NCI-H1417 treated with DMSO at 0.1 percent for 48 hours (cell line): ENCODE measurements at regions not wholly inside any gene's neighbourhood (a gene's known extent, or its start where the extent isn't known, plus 50 kb on each side); places are given as distances from the start of the nearest gene placed in this dataset.
"Not testable (repeated sequence)": the region's sequence is repeated elsewhere in the genome, so short reads cannot be mapped to it uniquely, and the experiment has no call there.

Experiments used
- DNase-seq: peaks from one replicate; lab custom pipeline; 2025; lab: John Stamatoyannopoulos, UW

DNA sequence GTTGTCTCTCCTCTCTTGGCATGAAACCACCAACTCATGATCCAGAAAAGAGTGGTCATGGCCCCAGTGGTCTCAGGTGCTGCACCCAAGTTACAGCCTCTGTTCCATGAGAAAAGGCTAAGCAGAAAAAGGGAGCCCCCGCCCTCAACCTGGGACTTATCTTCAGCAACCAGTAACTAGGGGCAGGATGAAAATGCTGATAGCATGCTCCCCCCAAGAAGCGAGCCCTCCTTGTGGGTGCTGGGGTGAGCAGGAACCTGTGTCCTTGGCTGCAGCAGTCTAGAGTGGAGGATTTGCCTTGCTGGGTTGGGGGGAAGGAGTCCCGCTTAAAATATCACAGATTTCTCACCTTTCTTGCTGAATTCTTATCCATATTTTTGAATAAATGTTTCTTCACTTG lies 490.0 kb downstream of the SUCLG1 start:
- no peak for DNase-seq

DNA sequence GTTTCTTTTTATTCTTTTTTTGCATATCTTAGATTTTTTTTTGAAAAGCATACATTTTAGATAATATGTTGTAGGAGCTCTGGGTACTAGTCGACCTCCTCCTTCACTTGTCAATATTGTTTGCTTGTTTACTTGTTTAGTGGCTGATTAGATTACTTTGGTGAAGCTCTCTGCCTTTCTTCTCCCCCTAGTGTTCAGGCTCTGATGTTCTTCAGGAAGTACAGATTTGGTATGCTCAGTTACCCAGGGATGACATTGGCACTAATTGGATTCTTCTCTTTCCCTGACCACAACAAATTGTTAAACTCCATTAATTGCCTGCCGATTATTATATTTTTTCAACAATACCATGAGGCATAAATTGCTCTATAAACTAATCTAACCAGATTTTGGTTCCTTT lies 491.2 kb downstream of the SUCLG1 start:
- DNase-seq = no peak

DNA sequence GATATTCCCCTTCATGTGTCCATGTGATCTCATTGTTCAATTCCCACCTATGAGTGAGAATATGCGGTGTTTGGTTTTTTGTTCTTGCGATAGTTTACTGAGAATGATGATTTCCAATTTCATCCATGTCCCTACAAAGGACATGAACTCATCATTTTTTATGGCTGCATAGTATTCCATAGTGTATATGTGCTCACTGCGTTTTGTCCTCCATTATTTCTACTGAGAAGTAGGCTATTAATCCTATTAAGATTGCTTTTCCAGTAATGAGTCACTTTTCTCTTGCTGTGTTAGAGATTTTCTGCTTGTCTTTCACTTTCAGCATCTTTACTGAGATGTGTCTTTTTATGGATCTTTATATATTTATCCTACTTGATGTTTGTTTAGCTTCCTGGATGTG lies 492.1 kb downstream of the SUCLG1 start:
- DNase-seq = not testable (repeated sequence)

DNA sequence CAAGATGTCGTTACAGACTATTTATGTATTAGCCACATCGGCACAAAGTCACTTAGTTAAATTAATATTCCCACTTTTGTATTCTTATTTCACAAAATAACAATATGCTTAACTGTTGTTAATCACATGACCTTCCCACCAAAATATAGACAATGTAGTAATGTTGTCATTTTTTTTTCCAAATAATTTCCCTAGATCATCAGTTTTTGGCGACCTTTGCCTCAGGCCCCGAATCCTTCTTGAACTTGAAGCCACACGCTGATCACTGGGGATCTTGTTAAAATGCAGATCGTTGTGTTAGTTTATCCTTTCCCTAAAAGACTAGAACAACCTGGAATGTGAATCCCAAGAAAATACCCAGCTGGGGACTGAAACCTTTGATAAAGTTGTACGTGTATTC lies 497.6 kb downstream of the SUCLG1 start:
- DNase-seq = no peak

DNA sequence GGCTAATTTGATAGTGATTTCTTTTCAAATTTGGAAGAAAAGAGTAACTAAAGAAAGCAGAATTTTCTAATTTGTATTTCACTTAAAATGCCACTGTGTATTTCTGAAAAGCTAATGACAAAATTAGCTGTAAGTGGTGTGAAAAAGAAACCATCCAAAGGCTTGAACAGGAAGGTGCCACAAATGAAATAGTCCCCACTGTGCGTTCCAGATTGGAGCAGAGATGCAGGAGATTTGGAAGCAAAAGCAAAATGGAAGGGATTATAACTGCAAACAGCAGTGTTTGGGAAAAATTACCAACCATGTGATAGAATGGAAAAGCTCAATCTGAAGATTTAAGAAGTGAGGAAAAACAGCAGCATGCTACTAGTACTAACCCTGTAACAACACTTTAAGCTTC lies 498.7 kb downstream of the SUCLG1 start:
- no peak for DNase-seq

DNA sequence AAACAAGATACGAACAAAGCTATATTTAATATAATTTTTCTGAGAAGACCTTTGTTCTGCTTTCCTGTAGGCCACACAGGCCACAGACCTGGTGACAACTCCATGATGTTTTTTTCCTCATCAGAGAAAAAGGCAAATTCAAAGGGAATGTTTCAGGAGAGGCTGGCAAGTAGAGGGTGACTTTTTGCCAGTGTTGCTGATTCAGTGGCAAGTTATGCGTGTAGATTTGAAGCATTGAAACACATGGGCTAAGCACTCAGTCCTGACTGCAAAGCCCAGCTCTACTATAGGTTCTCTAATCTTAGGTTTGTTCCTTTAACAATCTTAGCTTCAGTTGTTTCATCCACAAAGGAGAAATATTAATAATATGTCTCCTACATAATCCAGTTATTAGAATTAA lies 499.8 kb downstream of the SUCLG1 start:
- no peak for DNase-seq

DNA sequence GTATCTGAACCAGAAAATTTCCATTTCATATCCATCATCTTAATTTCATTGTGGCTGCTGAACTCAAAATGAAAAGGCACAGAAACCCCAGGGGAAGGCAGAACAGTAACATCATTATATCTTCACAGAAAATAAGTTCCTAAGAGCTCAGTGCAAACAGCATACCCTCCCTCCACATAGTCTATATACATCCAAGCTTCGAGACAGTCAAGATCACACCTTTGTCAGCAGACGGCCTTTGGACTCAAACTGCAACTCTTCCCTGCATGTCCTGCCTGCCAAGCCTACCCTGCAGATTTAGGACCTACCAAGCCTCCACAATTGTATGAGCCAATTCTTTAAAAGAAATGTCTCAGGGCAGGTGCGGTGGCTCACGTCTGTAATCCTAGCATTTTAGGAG lies 502.1 kb downstream of the SUCLG1 start:
- DNase-seq = no peak

DNA sequence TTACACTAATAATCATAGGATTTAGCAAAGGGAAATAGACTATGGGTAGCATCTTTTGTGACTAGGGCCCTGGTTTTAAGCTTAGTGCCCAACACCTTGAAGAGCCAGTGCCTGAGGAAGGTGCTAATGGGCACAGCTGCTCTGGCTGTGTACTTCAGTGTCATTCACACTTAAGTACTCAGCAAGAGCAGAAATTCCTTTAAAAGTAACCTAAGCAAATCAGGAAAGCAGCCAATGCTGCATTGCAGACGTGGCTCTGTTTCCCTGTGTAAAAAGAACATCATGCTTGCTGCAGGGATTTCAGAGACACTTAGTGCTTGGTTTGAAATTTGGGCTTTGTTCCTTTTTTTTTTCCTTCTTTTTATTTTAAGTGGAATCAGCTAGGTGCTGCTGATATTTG lies 505.4 kb downstream of the SUCLG1 start:
- DNase-seq = no peak

DNA sequence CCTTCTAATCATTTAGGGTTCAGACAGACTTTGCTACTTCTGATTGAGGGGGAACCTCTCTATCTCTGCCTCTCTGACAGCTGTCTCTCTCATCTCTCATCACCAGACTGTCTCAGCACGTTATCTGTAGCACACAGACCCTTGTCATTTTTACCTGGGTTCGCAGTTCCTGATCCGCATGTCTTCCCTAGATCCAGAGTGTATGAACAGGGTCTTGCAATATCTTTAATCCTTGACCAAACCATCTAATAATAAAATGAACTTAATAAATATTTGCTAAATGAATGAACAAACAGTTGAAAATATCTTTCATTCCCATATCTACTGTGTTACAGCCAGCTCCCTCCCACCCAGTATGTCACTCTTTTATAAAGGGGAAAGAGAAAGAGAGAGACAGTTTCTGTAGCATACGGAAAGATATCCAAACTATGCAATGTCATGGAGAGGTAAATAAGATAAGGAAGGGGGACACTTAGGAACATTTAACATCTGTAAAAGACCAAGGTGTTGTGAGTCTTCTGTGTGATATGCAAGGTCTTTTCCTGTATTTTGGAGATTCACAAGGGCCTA lies 507.6 kb downstream of the SUCLG1 start:
- no peak for DNase-seq

DNA sequence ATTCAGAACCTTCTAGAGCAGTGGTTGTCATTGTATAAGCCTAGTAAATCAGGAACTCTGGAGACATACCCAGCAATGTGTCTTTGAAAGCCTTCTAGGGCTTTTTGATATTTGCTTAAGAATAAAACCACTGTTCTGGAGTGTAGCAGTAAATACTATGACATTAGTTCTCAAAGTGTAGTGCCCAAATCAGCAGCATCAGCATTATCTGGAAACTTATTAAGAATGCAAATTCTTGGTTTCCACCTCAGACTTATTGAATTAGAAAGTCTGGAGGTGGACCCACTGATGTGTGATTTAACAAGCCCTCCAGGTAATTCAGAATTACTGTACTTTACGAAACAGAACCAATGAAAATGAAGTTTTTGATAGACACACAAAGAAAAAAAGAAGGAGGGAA lies 509.7 kb downstream of the SUCLG1 start:
- no peak for DNase-seq

DNA sequence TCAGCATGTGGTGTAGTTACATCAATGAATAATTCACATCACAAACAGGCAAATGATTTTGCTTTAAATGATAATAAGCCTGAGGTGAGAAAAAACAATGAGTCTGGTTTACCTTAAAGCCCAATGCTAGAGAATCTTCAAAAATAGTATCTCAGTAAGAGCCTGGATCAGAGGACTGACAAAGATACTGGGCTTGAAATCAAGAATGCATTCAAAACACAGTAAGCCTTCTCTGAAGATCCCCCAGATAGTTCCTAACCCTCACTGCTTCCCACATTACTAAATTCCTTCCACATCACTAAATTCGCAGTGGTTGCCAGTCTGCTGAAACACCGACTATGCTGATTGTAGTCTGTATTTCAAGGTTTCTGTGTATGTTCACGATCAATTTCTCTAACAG lies 514.9 kb downstream of the SUCLG1 start:
- no peak for DNase-seq

DNA sequence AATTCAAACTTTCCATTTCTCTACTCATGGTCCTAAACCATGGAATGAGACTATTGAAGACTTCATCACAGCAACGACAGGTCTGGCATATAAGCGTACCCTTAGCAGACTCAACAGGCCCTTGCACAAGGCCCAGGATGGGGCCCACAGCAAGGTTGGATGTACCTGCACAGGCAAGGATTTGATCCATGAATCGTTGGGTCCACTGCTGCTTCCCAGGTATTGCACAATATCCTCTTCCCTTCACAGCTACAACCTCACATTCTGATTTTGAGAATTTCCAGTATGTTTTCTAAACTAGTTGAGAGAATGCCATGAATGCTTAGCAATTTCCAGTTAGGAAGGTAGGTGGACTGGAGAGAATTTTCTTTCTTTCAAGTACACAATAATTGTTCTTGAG lies 515.8 kb downstream of the SUCLG1 start:
- no peak for DNase-seq

DNA sequence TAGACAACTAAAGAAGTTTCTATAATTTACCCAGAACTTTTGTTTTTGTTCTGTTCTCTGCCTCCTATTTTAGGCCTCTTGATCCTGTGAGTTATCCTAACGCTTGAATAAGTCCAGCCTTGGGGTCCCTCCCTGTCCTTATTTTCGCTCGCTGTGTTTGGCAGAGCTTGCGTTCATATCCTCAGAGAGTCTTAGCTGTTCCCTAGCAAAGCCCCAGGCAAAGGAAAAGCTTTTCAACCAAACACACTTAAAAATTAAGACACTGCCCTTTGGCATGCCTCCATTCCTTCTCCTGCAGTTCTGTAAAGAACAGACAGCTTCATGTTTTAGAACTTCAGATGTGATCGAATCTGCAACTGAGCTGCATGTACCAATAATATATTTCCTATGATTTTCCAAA lies 517.2 kb downstream of the SUCLG1 start:
- DNase-seq = no peak

DNA sequence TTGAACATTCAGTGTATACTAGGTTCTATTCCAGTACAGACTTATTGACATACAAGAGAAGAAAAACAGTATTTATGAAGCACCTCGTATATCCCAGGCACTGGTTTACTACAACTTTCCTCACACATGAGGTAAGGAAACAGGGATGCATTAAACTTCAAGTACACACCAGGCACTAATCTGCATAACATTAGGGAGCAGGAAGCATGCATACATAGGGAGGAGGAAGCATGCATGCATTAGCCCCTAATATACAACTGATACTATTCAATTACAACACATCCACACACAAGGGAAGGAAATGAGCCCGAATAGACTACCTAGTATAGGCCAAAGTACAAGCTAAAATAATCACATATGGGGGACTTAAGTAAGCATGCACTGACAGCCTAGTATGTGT lies 525.3 kb downstream of the SUCLG1 start:
- DNase-seq = no peak

DNA sequence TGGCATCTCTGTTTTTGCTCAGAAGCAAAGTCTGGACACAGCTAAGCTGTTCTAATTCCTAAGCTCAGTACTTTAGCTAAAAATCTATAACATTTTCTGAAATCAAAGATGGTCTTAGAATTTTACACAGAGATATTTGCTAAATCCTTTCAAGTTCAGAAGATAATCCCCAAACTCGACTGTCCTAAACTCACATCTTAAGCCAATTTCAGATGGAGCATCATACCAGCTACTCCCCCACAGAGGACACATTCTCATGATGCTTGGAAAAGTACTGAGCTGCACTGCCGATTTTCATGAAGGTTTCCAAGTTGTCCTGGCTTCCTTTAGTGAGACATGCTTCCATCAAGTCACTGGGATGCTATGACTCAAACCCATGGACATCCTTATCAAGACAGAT lies 535.5 kb downstream of the SUCLG1 start:
- no peak for DNase-seq

DNA sequence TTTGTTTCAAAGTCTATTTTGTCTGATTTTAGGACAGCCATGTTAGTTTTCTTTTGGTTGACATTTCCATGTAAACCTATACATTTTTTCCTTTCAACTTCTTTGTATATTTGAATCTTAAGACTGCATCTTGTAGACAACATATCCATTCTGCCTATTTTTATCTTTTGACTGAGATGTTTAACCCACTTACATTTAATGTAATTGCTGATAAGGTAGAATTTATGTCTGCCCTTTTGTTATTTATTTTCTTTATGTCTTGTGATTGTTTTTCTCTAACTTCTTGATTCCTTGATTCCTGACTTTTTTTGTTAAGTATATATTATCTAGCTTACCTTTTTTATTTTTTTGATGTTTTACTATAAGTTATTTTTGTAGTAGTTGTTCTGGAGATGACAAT lies 542.5 kb downstream of the SUCLG1 start:
- no peak for DNase-seq

DNA sequence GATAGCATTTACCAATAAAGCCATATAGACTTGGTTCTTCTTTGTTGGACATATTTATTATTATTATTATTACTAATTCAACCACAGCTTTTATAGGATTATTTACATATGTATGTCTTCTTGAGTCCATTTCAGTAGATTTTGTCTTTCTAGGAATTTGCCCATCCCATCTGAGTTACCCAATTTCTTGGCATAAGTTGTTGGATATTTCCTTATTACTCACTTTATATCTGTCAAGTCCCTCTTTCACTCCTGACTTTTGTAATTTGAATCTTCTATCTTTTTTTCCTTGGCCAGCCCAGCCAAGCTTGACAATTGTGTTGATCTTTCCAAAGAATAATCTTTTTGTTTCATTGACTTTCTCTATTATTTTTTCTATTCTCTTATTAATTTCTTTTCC lies 543.7 kb downstream of the SUCLG1 start:
- no peak for DNase-seq

DNA sequence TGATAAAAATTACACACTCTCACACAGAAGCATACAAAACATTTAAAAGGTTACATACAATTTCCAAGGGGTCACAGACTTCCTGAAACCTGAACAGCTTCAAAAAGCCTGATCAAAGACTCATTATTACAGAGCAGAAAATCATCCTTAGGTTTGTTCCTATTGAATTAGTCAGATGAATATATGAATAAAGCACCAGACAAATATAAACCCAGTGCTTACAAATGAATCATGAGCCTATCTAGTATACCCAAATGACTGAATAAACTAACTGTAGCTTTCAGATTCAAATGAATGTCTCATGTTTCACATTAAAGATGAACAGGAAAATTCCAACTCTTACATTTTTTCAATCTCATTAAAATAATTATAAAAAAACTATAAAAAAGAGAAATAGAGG lies 550.3 kb downstream of the SUCLG1 start:
- DNase-seq = no peak

DNA sequence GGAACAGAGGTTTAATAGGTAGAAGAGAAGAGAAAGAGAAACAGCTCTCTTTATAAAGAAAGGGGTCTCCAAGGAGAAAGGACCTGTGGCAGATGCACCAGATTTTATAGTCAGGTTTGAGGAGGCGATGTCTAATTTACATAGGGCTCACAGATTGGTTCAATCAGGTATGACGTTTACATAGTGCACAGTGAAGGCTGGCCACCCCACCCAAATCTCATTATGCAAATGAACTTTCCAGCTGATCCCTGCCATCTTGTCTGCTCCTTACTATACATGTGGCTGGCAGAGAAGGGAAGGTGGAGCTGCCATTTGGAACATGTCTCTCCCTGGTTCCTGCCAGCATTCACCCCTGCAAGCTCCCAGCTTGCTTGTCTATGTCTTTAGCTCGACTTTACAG lies 557.8 kb downstream of the SUCLG1 start:
- no peak for DNase-seq

DNA sequence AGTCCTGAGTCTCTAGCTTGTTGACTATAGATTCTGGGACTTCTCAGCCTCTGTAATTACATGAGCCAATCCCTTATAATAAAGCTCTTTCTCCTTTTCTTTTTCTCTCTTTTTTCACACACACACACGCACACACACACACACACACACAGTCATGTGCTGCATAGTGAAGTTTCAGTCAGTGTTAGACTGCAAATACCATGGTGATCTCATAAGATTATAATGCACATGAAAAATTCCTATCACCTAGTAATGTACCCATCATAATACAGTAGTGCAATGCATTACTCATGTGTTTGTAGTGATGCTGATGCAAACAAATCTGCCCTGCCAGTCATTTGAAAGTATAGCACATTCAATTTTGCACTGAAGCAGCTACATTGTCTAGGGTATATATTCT lies 558.2 kb downstream of the SUCLG1 start:
- DNase-seq = no peak

DNA sequence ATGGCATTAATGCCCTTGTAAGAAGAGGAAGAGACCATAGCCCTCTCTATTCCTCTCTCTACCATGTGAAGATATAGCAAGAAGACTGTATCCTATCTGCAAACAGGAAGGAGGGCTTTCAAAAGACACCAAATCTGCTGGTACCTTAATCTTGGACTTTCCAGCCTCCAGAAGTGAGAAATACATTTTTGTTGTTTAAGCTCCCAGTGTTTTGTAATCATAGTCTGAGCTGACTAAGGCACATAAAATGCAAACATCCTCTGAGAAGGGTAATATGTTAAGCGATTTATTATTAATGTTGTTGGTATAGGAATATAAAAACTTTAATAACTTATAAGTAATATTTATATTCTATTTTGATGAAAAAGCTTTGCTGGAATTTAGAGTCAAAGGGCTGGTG lies 559.8 kb downstream of the SUCLG1 start:
- no peak for DNase-seq

DNA sequence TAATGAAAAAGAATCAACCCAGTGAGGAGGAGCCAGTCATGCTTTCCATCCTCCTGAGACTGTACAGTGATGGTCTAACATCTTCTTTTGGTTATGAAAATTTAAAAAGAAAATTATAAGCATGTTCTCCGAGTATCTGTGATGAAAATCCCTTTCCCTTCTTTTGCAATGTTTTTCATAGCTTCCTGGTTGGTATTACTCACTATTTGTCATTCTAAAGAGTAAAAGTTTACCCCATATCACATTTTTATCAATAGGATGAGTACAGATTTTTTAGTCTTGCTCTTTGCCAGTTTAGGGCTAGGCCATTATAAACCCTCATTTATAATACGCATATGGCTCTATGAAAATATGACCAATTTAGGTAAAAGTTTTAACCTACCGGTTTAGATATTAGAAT lies 564.1 kb downstream of the SUCLG1 start:
- no peak for DNase-seq

DNA sequence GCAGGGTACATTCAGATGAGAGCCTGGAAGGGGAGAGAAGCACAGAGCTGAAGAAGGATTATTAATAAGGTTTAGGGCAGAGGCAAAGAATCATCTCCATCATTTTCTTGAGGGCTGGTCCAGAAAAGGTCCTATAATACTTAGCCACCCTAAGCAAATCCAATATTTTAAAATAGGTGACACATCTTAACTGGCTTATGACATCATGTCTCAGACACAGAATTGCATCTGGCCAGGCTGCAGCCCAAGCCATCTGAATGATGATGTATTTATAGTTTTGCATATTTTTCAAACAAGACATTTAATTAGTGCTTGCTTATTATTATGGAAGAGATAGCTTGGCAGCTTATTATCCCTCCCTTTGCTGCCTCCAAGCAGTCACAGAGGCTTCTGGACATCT lies 571.3 kb downstream of the SUCLG1 start:
- no peak for DNase-seq

DNA sequence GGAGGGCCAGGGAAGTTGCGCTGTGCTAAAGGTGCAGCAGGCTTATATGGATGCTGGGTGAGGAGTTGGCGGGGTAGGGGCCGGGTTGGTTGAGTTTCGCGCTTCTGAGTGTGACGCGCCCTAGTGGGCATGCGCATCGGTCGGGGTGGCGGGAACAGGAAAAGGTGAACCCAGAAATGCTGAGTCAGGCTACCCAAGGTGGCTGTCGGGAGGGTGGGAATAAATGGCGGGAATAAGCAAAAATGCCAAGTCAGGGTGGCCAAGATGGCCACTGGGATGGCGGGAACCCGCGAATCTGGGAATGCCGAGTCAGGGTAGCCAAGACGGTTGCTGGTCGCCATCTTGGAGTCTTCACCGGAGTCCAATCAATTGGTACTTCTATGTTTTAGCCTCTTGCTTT lies 580.0 kb downstream of the SUCLG1 start:
- DNase-seq = no peak

DNA sequence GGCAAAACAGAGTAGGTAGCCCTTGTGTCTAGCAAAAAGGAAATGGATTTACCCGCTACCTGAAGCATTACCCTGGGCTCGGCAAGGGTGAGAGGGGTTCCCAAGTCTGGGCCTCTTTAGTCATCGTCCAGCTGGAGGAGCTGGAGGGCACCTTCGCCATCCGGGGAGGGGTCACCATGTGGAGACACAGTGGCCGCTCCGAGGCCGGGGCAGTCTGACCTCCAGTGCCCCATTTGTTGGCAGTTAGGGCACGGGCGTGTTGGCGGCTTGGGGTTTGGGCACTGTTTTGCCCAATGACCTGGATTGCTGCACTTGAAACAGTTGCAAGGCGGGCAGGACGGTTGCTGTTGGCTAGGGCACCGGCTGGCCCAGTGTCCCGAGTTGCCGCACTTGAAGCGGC lies 581.8 kb downstream of the SUCLG1 start:
- DNase-seq = not testable (repeated sequence)
